Osteoblast (primary cell): ENCODE measurements at regions not wholly inside any gene's neighbourhood (a gene's known extent, or its start where the extent isn't known, plus 50 kb on each side); places are given as distances from the start of the nearest gene placed in this dataset.

Source experiments
- DNase-seq: peaks from one replicate; pipeline ENCODE4 v3.0.0; 2011; ENCODE audit warnings: low spot score, mixed read lengths; ENCODE audit not compliant: insufficient read length; ENCODE audit errors: missing footprints
- H2AFZ ChIP-seq: 2 replicates; pipeline ENCODE4 v1.6.0; 2011; ENCODE audit warnings: mild to moderate bottlenecking, low read length
- H3K27ac ChIP-seq: 2 replicates; pipeline ENCODE4 v1.5.1; 2011; ENCODE audit warnings: mild to moderate bottlenecking, low read depth, low read length, moderate library complexity
- H3K27me3 ChIP-seq: 2 replicates; pipeline ENCODE4 v1.6.0; 2012; ENCODE audit warnings: mild to moderate bottlenecking, control low read depth, inconsistent platforms, low read length, moderate library complexity; ENCODE audit not compliant: insufficient read depth
- H3K36me3 ChIP-seq: 2 replicates; pipeline ENCODE4 v1.5.1; 2011; ENCODE audit warnings: mild to moderate bottlenecking, low read length, control low read depth, moderate library complexity; ENCODE audit not compliant: insufficient read depth
- H3K4me1 ChIP-seq: 2 replicates; pipeline ENCODE4 v1.5.1; 2011; ENCODE audit warnings: mild to moderate bottlenecking, low read length, control low read depth, moderate library complexity; ENCODE audit not compliant: insufficient read depth
- H3K4me2 ChIP-seq: 2 replicates; pipeline ENCODE4 v1.6.0; 2011; ENCODE audit warnings: mild to moderate bottlenecking, low read length; ENCODE audit not compliant: insufficient read depth
- H3K4me3 ChIP-seq: fragments of 200-600 bp; sonication (generic); 3 replicates; pipeline ENCODE4 v1.5.1; 2012; ENCODE audit warnings: mild to moderate bottlenecking, low read length, inconsistent platforms; ENCODE audit not compliant: insufficient read depth
- H3K79me2 ChIP-seq: 2 replicates; pipeline ENCODE4 v1.6.0; 2012; ENCODE audit warnings: mild to moderate bottlenecking, low read length, control low read depth, inconsistent platforms; ENCODE audit not compliant: insufficient read depth
- H3K9me3 ChIP-seq: 2 replicates; pipeline ENCODE4 v1.5.1; 2011; ENCODE audit warnings: low read depth, low read length, control low read depth
- H4K20me1 ChIP-seq: 2 replicates; pipeline ENCODE4 v1.6.0; 2012; ENCODE audit warnings: mild to moderate bottlenecking, low read length, control low read depth; ENCODE audit not compliant: insufficient read depth
- CTCF ChIP-seq: IDR thresholded peaks from 2 replicates; pipeline ENCODE4 v1.5.1; 2011; ENCODE audit warnings: mild to moderate bottlenecking, low read depth, low read length, moderate library complexity; ENCODE audit errors: extremely low read depth

GRCh38 chr21:35204125-35204524, 155.0 kb upstream of the RUNX1 start:
- H3K9me3 ChIP-seq, result no peaks in the 10 kb centered on the region
- no peak overlapping the region for H2AFZ ChIP-seq
- no peak overlapping the region for H3K4me3 ChIP-seq
- peak; percentile 52 for DNase-seq
- no peaks in the 10 kb centered on the region for H4K20me1 ChIP-seq
- peaks cover 45% of the 10 kb centered on the region for H3K4me1 ChIP-seq
- H3K79me2 ChIP-seq, result no peaks in the 10 kb centered on the region
- no peaks in the 10 kb centered on the region for H3K36me3 ChIP-seq
- no peak for TF ChIP-seq CTCF
- H3K27me3 ChIP-seq, result no peaks in the 10 kb centered on the region
- H3K27ac ChIP-seq, result peak overlapping the region; percentile 94
- peak overlapping the region; percentile 46 for H3K4me2 ChIP-seq

- Histone ChIP-seq H3K4me1 (peaks cover 41% of the 10 kb centered on the region), H4K20me1 (no peaks in the 10 kb centered on the region), H3K4me3 (no peak overlapping the region), H3K27ac (peak overlapping the region; percentile 94), H3K9me3 (no peaks in the 10 kb centered on the region), H2AFZ (no peak overlapping the region), H3K79me2 (no peaks in the 10 kb centered on the region), H3K27me3 (no peaks in the 10 kb centered on the region), H3K4me2 (peak overlapping the region; percentile 46), H3K36me3 (no peaks in the 10 kb centered on the region)
- peak; percentile 43 for DNase-seq
- no peak for TF ChIP-seq CTCF
Measured at GRCh38 chr21:35203093-35203977, 154.2 kb upstream of the RUNX1 start.

GRCh38 chr21:35202431-35202830, 153.3 kb upstream of the RUNX1 start:
- peak overlapping the region; percentile 46 for H3K4me2 ChIP-seq
- H3K27ac ChIP-seq, result peak overlapping the region; percentile 94
- H3K9me3 ChIP-seq, result no peaks in the 10 kb centered on the region
- H2AFZ ChIP-seq, result no peak overlapping the region
- H3K4me1 ChIP-seq, result peaks cover 41% of the 10 kb centered on the region
- no peaks in the 10 kb centered on the region for H3K27me3 ChIP-seq
- no peak overlapping the region for H3K4me3 ChIP-seq
- H4K20me1 ChIP-seq, result no peaks in the 10 kb centered on the region
- no peaks in the 10 kb centered on the region for H3K36me3 ChIP-seq
- no peaks in the 10 kb centered on the region for H3K79me2 ChIP-seq
- no peak for DNase-seq
- TF ChIP-seq CTCF, result no peak

GRCh38 chr21:35201799-35202198, 152.7 kb upstream of the RUNX1 start:
- H3K79me2 ChIP-seq, result no peaks in the 10 kb centered on the region
- peaks cover 45% of the 10 kb centered on the region for H3K4me1 ChIP-seq
- no peaks in the 10 kb centered on the region for H3K36me3 ChIP-seq
- H3K27ac ChIP-seq, result peak overlapping the region; percentile 94
- no peaks in the 10 kb centered on the region for H4K20me1 ChIP-seq
- no peak overlapping the region for H3K4me3 ChIP-seq
- H3K4me2 ChIP-seq, result no peak overlapping the region
- no peak overlapping the region for H2AFZ ChIP-seq
- DNase-seq, result no peak
- no peak for TF ChIP-seq CTCF
- H3K27me3 ChIP-seq, result no peaks in the 10 kb centered on the region
- no peaks in the 10 kb centered on the region for H3K9me3 ChIP-seq
